ENCODE measurements at regions not wholly inside any gene's neighbourhood (a gene's known extent, or its start where the extent isn't known, plus 50 kb on each side); places are given as distances from the start of the nearest gene placed in this dataset.
"Not testable (repeated sequence)": the region's sequence is repeated elsewhere in the genome, so short reads cannot be mapped to it uniquely, and the experiment has no call there.

GRCh38 chr5:153939101-153939500, 99.6 kb downstream of the FAM114A2 start:
- DNase-seq = no peak
- Histone ChIP-seq H4K20me1 (ENCODE audit: insufficient read depth, low read length) (no peaks in the 10 kb centered on the region), H2AFZ (ENCODE audit: low read length) (no peak overlapping the region), H3K4me3 (ENCODE audit: low read length) (no peak overlapping the region), H3K9me2 (replicated peaks; ENCODE audit: insufficient read depth, low read length) (no peaks in the 10 kb centered on the region), H3K4me1 (ENCODE audit: low read length) (no peaks in the 10 kb centered on the region), H3K79me2 (ENCODE audit: low read length) (no peaks in the 10 kb centered on the region), H3K9me3 (replicated peaks; ENCODE audit: insufficient read depth, low read length) (no peaks in the 10 kb centered on the region), H3K4me2 (ENCODE audit: low read depth, low read length) (no peak overlapping the region), H3K27ac (ENCODE audit: low read length) (no peak overlapping the region), H3K36me3 (replicated peaks; ENCODE audit: insufficient read depth, low read length) (no peaks in the 10 kb centered on the region), H3K27me3 (replicated peaks; ENCODE audit: insufficient read depth, low read length) (no peaks in the 10 kb centered on the region), H3F3A (ENCODE audit: insufficient read depth, low read length) (no peaks in the 10 kb centered on the region), H3K9ac (ENCODE audit: low read length) (no peak overlapping the region)
- TF ChIP-seq EZH2 (optimal IDR thresholded peaks at IDR 0.05; ENCODE audit: low read depth, low read length) (no peak), EZH2phosphoT487 (IDR thresholded peaks at IDR 0.05; ENCODE audit: low read length) (no peak), CTCF (IDR thresholded peaks at IDR 0.05; ENCODE audit: low read length) (no peak)

DNA sequence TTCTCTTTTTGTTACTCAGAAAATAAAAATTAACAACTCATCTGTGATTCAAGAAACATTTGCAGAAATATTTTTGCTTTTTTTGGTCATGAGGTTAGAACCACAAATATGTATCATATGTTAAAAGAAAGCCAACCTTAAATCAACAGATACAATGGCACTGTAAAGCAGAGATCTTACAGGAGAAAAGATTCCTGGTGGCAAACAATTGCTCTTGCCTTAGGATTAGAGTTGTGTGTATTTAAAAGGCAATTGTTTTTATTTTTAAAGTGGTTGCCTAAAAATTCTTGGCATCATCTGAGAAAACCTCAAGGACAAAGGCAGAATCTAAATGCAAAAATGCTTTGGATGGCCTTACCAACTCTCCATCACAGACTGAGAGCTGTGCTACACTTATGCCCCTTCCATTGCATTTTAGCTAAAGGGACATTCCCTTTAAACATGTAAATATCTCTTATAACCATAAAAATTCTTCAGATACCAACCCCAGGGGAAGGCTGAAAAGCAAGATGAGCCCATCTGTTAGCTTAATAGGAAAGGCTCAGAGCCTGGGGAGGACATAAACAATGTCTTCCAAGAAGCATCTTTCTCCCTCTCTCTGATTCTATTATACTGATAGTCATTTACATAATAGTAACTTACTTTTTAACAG, 100.4 kb downstream of the FAM114A2 start:
- Histone ChIP-seq H3K27ac (ENCODE audit: low read length) (no peak overlapping the region), H2AFZ (ENCODE audit: low read length) (no peak overlapping the region), H3K4me2 (ENCODE audit: low read depth, low read length) (no peak overlapping the region), H3K36me3 (replicated peaks; ENCODE audit: insufficient read depth, low read length) (no peaks in the 10 kb centered on the region), H4K20me1 (ENCODE audit: insufficient read depth, low read length) (no peaks in the 10 kb centered on the region), H3K27me3 (replicated peaks; ENCODE audit: insufficient read depth, low read length) (no peaks in the 10 kb centered on the region), H3F3A (ENCODE audit: insufficient read depth, low read length) (no peaks in the 10 kb centered on the region), H3K4me1 (ENCODE audit: low read length) (no peaks in the 10 kb centered on the region), H3K9me2 (replicated peaks; ENCODE audit: insufficient read depth, low read length) (no peaks in the 10 kb centered on the region), H3K9me3 (replicated peaks; ENCODE audit: insufficient read depth, low read length) (no peaks in the 10 kb centered on the region), H3K79me2 (ENCODE audit: low read length) (no peaks in the 10 kb centered on the region), H3K4me3 (ENCODE audit: low read length) (no peak overlapping the region), H3K9ac (ENCODE audit: low read length) (no peak overlapping the region)
- no peak for DNase-seq
- TF ChIP-seq EZH2 (optimal IDR thresholded peaks at IDR 0.05; ENCODE audit: low read depth, low read length) (no peak), EZH2phosphoT487 (IDR thresholded peaks at IDR 0.05; ENCODE audit: low read length) (no peak), CTCF (IDR thresholded peaks at IDR 0.05; ENCODE audit: low read length) (no peak)

DNA sequence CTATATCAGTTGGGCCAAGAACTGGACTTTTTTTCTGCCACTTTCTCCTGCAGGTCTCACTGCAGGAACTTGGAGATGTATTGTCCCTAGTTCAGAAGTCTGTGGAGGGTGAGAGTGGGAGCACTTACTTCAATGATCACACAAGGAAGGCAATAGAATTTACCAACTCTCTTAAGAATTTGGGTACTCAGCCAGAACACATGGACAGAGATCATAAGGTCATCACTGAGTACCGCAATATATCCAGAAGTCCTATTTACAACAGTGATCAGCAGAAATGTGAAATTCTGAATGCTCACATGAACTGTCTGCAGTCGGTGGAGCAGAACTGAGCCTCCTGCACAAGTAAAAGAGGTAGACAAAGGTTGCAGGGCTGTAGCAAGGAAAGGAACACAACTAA, 101.0 kb downstream of the FAM114A2 start:
- H3K9ac ChIP-seq (ENCODE audit: low read length) = no peak overlapping the region
- no peaks in the 10 kb centered on the region for H3K9me3 ChIP-seq (replicated peaks; ENCODE audit: insufficient read depth, low read length)
- no peaks in the 10 kb centered on the region for H3F3A ChIP-seq (ENCODE audit: insufficient read depth, low read length)
- no peaks in the 10 kb centered on the region for H3K27me3 ChIP-seq (replicated peaks; ENCODE audit: insufficient read depth, low read length)
- no peak for DNase-seq
- no peaks in the 10 kb centered on the region for H3K4me1 ChIP-seq (ENCODE audit: low read length)
- no peak overlapping the region for H2AFZ ChIP-seq (ENCODE audit: low read length)
- H3K9me2 ChIP-seq (replicated peaks; ENCODE audit: insufficient read depth, low read length) = no peaks in the 10 kb centered on the region
- H4K20me1 ChIP-seq (ENCODE audit: insufficient read depth, low read length) = no peaks in the 10 kb centered on the region
- no peaks in the 10 kb centered on the region for H3K36me3 ChIP-seq (replicated peaks; ENCODE audit: insufficient read depth, low read length)
- H3K4me3 ChIP-seq (ENCODE audit: low read length) = no peak overlapping the region
- H3K4me2 ChIP-seq (ENCODE audit: low read depth, low read length) = no peak overlapping the region
- H3K27ac ChIP-seq (ENCODE audit: low read length) = no peak overlapping the region
- no peaks in the 10 kb centered on the region for H3K79me2 ChIP-seq (ENCODE audit: low read length)
- no peak for TF ChIP-seq EZH2phosphoT487 (IDR thresholded peaks at IDR 0.05; ENCODE audit: low read length)
- TF ChIP-seq CTCF (IDR thresholded peaks at IDR 0.05; ENCODE audit: low read length) = no peak
- no peak for TF ChIP-seq EZH2 (optimal IDR thresholded peaks at IDR 0.05; ENCODE audit: low read depth, low read length)

DNA sequence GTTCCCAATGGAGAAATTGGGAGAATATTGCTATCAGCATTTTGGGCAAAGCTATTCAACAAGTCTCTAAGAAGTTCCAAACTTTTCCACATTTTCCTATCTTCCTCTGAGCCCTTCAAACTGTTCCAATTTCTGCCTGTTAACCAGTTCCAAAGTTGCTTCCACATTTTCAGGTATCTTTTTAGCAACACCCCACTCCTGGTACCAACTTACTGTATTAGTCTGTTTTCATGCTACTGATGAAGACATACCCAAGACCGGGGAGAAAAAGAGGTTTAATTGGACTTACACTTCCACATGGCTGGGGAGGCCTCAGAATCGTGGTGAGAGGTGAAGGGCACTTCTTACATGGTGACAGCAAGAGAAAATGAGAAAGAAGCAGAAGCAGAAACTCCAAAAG, 103.6 kb downstream of the FAM114A2 start:
- H3K9me2 ChIP-seq (replicated peaks; ENCODE audit: insufficient read depth, low read length); H3F3A ChIP-seq (ENCODE audit: insufficient read depth, low read length); H3K4me3 ChIP-seq (ENCODE audit: low read length); H2AFZ ChIP-seq (ENCODE audit: low read length); H3K27me3 ChIP-seq (replicated peaks; ENCODE audit: insufficient read depth, low read length); DNase-seq; H3K9me3 ChIP-seq (replicated peaks; ENCODE audit: insufficient read depth, low read length); H3K79me2 ChIP-seq (ENCODE audit: low read length); H3K27ac ChIP-seq (ENCODE audit: low read length); H3K4me2 ChIP-seq (ENCODE audit: low read depth, low read length); H3K4me1 ChIP-seq (ENCODE audit: low read length); H3K9ac ChIP-seq (ENCODE audit: low read length); H3K36me3 ChIP-seq (replicated peaks; ENCODE audit: insufficient read depth, low read length); H4K20me1 ChIP-seq (ENCODE audit: insufficient read depth, low read length): not testable (repeated sequence)
